ENCODE measurements at regions not wholly inside any gene's neighbourhood (a gene's known extent, or its start where the extent isn't known, plus 50 kb on each side); places are given as distances from the start of the nearest gene placed in this dataset.

GRCh38 chr2:239463541-239464165, 62.8 kb upstream of the HDAC4 start:
- DNase-seq (ENCODE audit: low read depth, low spot score): no peak
- CTCF ChIA-PET: no interaction called here

GRCh38 chr2:239462671-239463506, 62.1 kb upstream of the HDAC4 start:
- no peak for DNase-seq (ENCODE audit: low read depth, low spot score)
- ChIA-PET POLR2A (no interaction called here), CTCF (no interaction called here)
- TF ChIP-seq, protein P1, sequence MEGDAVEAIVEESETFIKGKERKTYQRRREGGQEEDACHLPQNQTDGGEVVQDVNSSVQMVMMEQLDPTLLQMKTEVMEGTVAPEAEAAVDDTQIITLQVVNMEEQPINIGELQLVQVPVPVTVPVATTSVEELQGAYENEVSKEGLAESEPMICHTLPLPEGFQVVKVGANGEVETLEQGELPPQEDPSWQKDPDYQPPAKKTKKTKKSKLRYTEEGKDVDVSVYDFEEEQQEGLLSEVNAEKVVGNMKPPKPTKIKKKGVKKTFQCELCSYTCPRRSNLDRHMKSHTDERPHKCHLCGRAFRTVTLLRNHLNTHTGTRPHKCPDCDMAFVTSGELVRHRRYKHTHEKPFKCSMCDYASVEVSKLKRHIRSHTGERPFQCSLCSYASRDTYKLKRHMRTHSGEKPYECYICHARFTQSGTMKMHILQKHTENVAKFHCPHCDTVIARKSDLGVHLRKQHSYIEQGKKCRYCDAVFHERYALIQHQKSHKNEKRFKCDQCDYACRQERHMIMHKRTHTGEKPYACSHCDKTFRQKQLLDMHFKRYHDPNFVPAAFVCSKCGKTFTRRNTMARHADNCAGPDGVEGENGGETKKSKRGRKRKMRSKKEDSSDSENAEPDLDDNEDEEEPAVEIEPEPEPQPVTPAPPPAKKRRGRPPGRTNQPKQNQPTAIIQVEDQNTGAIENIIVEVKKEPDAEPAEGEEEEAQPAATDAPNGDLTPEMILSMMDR (IDR thresholded peaks at IDR 0.05; ENCODE audit: insufficient read depth, low read length, missing control alignments): no peak
- no peak overlapping the region for H3K4me3 ChIP-seq (ENCODE audit: low read depth, low read length)

More at GRCh38 chr2:239463541-239464165, 62.8 kb upstream of the HDAC4 start:
- POLR2A ChIA-PET: interaction anchor here (0.6 kb wide), 1 partner anchor 9 kb away, joined by 3 read pairs; no protein-coding TSS in a partner anchor
- TF ChIP-seq, protein P1 (IDR thresholded peaks at IDR 0.05; ENCODE audit: insufficient read depth, low read length, missing control alignments): no peak
- H3K4me3 ChIP-seq (ENCODE audit: low read depth, low read length): no peak overlapping the region

- TF ChIP-seq, protein P1 (IDR thresholded peaks at IDR 0.05; ENCODE audit: insufficient read depth, low read length, missing control alignments): no peak
- no peak overlapping the region for H3K4me3 ChIP-seq (ENCODE audit: low read depth, low read length)
- CTCF ChIA-PET: interaction anchor here (1.2 kb wide), 1 partner anchor 21 kb away, joined by 5 read pairs; no protein-coding TSS in a partner anchor
- no peak for DNase-seq (ENCODE audit: low read depth, low spot score)
- POLR2A ChIA-PET: no interaction called here
Measured at GRCh38 chr2:239462191-239462515, 61.3 kb upstream of the HDAC4 start.

DNA sequence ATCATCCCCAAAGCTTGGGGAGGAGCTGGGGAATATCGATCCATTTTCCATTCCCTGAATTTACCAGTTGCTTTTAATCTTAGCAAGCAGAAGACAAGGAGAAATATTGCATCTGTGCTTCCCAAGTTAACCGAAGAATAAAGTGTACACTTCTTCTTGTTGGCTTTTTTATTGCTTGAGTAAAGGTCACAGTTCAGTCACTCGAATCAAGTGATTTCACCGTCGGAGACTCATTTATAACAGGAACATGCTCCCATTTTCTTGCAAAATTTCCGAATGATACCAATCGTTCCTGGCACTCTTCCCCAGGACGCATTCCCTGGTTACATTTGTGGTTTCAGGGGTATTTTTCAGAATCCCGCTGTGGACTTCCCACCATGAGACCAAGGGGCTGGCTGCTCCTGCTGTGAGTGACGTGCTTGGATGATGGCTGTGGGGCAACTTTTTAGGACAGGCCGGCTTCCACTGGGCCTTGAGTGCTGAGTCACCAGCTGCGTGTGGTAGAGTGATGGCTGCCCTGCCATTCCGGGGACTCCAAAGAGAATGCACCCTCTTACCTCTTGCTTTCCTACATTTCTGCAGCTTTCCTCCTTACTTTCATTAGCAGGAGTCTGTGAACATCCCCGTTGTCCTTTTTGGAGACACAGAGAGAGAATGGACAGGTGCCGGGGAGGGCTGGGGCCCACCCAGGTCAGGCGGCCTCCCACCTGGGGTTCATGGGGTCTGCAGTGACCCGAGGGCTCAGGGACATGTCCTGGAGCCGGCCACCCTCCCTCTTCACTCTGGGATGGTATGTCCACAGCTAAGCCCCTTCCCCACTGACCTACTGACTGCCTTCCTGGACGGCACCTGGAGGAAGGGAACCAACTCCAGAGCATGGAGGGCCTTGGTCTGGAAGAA, 60.7 kb upstream of the HDAC4 start:
- CTCF ChIA-PET: interaction anchor here (1.2 kb wide), 1 partner anchor 21 kb away, joined by 5 read pairs; no protein-coding TSS in a partner anchor
- POLR2A ChIA-PET: no interaction called here
- TF ChIP-seq, protein P1 (IDR thresholded peaks at IDR 0.05; ENCODE audit: insufficient read depth, low read length, missing control alignments): no peak
- no peak overlapping the region for H3K4me3 ChIP-seq (ENCODE audit: low read depth, low read length)
- no peak for DNase-seq (ENCODE audit: low read depth, low spot score)

- TF ChIP-seq, protein P1 (IDR thresholded peaks at IDR 0.05; ENCODE audit: insufficient read depth, low read length, missing control alignments): no peak
- DNase-seq (ENCODE audit: low read depth, low spot score): no peak
- ChIA-PET POLR2A (no interaction called here), CTCF (interaction anchor here (1.2 kb wide), 1 partner anchor 20 kb away, joined by 5 read pairs; no protein-coding TSS in a partner anchor)
- H3K4me3 ChIP-seq (ENCODE audit: low read depth, low read length): no peak overlapping the region
Measured at GRCh38 chr2:239460780-239461179, 60.0 kb upstream of the HDAC4 start.
